H9 (cell line): ENCODE measurements at regions not wholly inside any gene's neighbourhood (a gene's known extent, or its start where the extent isn't known, plus 50 kb on each side); places are given as distances from the start of the nearest gene placed in this dataset.

ENCODE experiments used
- DNase-seq: peaks from one replicate; pipeline ENCODE4 v3.0.0-alpha.2; 2017
- H2AFZ ChIP-seq: one replicate; pipeline ENCODE4 v1.6.1; 2013; ENCODE audit warnings: mild to moderate bottlenecking, low read length, control low read depth, moderate library complexity
- H2AK5ac ChIP-seq: 2 replicates; pipeline ENCODE4 v1.6.1; 2013; ENCODE audit warnings: low read length, control low read depth, mixed read lengths; ENCODE audit not compliant: insufficient read length
- H2BK120ac ChIP-seq: one replicate; pipeline ENCODE4 v1.6.1; 2013; ENCODE audit warnings: low read depth, mild to moderate bottlenecking, low read length, control low read depth, inconsistent platforms; ENCODE audit not compliant: poor library complexity, severe bottlenecking
- H2BK12ac ChIP-seq: 2 replicates; pipeline ENCODE4 v1.6.1; 2013; ENCODE audit warnings: low read length, control low read depth, mixed read lengths, low read depth; ENCODE audit not compliant: insufficient read length
- H2BK15ac ChIP-seq: 2 replicates; pipeline ENCODE4 v1.6.1; 2013; ENCODE audit warnings: low read depth, low read length, control low read depth
- H2BK20ac ChIP-seq: one replicate; pipeline ENCODE4 v1.6.1; 2013; ENCODE audit warnings: low read depth, mild to moderate bottlenecking, low read length, control low read depth, inconsistent platforms; ENCODE audit not compliant: poor library complexity, severe bottlenecking
- H2BK5ac ChIP-seq: 2 replicates; pipeline ENCODE4 v1.6.1; 2013; ENCODE audit warnings: low read length, control low read depth, mixed read lengths; ENCODE audit not compliant: insufficient read length
- H3K14ac ChIP-seq: 2 replicates; pipeline ENCODE4 v1.6.1; 2013; ENCODE audit warnings: low read length, control low read depth; ENCODE audit not compliant: insufficient read depth
- H3K18ac ChIP-seq: 2 replicates; pipeline ENCODE4 v1.6.1; 2013; ENCODE audit warnings: low read depth, mild to moderate bottlenecking, mixed read lengths, low read length, control low read depth; ENCODE audit not compliant: insufficient read length
- H3K23ac ChIP-seq: 2 replicates; pipeline ENCODE4 v1.6.1; 2013; ENCODE audit warnings: low read length, control low read depth, mixed read lengths, low read depth; ENCODE audit not compliant: insufficient read length
- H3K23me2 ChIP-seq: 2 replicates; pipeline ENCODE4 v1.6.1; 2013; ENCODE audit warnings: low read depth, mild to moderate bottlenecking, mixed read lengths, low read length, control low read depth; ENCODE audit not compliant: insufficient read length, poor library complexity, severe bottlenecking
- H3K27ac ChIP-seq: 2 replicates; pipeline ENCODE4 v1.5.1; 2013; ENCODE audit warnings: low read length, control low read depth, mixed read lengths, low read depth; ENCODE audit not compliant: insufficient read length
- H3K27me3 ChIP-seq: 2 replicates; pipeline ENCODE4 v1.6.1; 2013; ENCODE audit warnings: low read length, control low read depth, inconsistent platforms; ENCODE audit not compliant: insufficient read depth
- H3K4ac ChIP-seq: 2 replicates; pipeline ENCODE4 v1.6.1; 2013; ENCODE audit warnings: low read depth, mild to moderate bottlenecking, control low read depth, inconsistent platforms, low read length, moderate library complexity
- H3K4me1 ChIP-seq: 2 replicates; pipeline ENCODE4 v1.6.1; 2013; ENCODE audit warnings: low read length, control low read depth, inconsistent platforms; ENCODE audit not compliant: insufficient read depth
- H3K4me2 ChIP-seq: 2 replicates; pipeline ENCODE4 v1.6.1; 2013; ENCODE audit warnings: low read length, control low read depth, mixed read lengths; ENCODE audit not compliant: insufficient read length, insufficient read depth
- H3K56ac ChIP-seq: 2 replicates; pipeline ENCODE4 v1.6.1; 2013; ENCODE audit warnings: low read depth, mild to moderate bottlenecking, mixed read lengths, low read length, control low read depth; ENCODE audit not compliant: insufficient read length
- H3K79me1 ChIP-seq: 2 replicates; pipeline ENCODE4 v1.6.1; 2013; ENCODE audit warnings: low read depth, mild to moderate bottlenecking, moderate library complexity, low read length, control low read depth, inconsistent platforms; ENCODE audit not compliant: insufficient read depth, poor library complexity, severe bottlenecking
- H3K79me2 ChIP-seq: 2 replicates; pipeline ENCODE4 v1.6.1; 2013; ENCODE audit warnings: low read length, control low read depth, inconsistent platforms; ENCODE audit not compliant: insufficient read depth
- H3K9ac ChIP-seq: 2 replicates; pipeline ENCODE4 v1.6.1; 2013; ENCODE audit warnings: low read length, control low read depth, mixed read lengths; ENCODE audit not compliant: insufficient read length; ENCODE audit errors: extremely low read depth
- H3K9me3 ChIP-seq: one replicate; pipeline ENCODE4 v1.6.1; 2013; ENCODE audit warnings: low read depth, low read length, inconsistent platforms; ENCODE audit not compliant: control insufficient read depth
- H3T11ph ChIP-seq: one replicate; pipeline ENCODE4 v1.6.1; 2013; ENCODE audit warnings: mild to moderate bottlenecking, low read length, control low read depth, inconsistent platforms
- H4K20me1 ChIP-seq: one replicate; pipeline ENCODE4 v1.6.1; 2013; ENCODE audit not compliant: control insufficient read depth, insufficient read length, insufficient read depth
- H4K5ac ChIP-seq: 2 replicates; pipeline ENCODE4 v1.6.1; 2013; ENCODE audit warnings: low read depth, mild to moderate bottlenecking, mixed read lengths, low read length, control low read depth; ENCODE audit not compliant: insufficient read length
- H4K8ac ChIP-seq: replicated peaks from 2 replicates; pipeline ENCODE4 v1.6.1; 2013; ENCODE audit warnings: low read length, control low read depth, mixed read lengths, low read depth; ENCODE audit not compliant: insufficient read length
- H4K91ac ChIP-seq: 2 replicates; pipeline ENCODE4 v1.6.1; 2013; ENCODE audit warnings: low read depth, mild to moderate bottlenecking, moderate library complexity, mixed read lengths, low read length, control low read depth; ENCODE audit not compliant: insufficient read length
- H3K27ac Mint-ChIP-seq, 3 experiments: 2 replicates in 2 of 3; 3 replicates in 1 of 3; pipeline ENCODE4 v1.8.0; 2020 to 2021; ENCODE audit warnings: mixed read lengths in 3 of 3, mild to moderate bottlenecking in 1 of 3, moderate library complexity in 1 of 3
- H3K27me3 Mint-ChIP-seq: 2 replicates; pipeline ENCODE4 v1.8.0; 2021; ENCODE audit warnings: low read depth, mild to moderate bottlenecking, moderate library complexity, mixed read lengths
- H3K36me3 Mint-ChIP-seq, 3 experiments: 2 replicates in 2 of 3; 3 replicates in 1 of 3; pipeline ENCODE4 v1.8.0; 2020 to 2021; ENCODE audit warnings: low read depth in 3 of 3, mixed read lengths in 3 of 3; ENCODE audit not compliant: insufficient read depth in 1 of 3
- H3K4me1 Mint-ChIP-seq, 2 experiments: 2 replicates each; pipeline ENCODE4 v1.8.0; 2020; ENCODE audit warnings: mixed read lengths in 2 of 2
- H3K4me3 Mint-ChIP-seq, 2 experiments: 2 replicates in 1 of 2; 3 replicates in 1 of 2; pipeline ENCODE4 v1.8.0; 2020 to 2021; ENCODE audit warnings: mild to moderate bottlenecking in 2 of 2, mixed read lengths in 2 of 2, moderate library complexity in 1 of 2
- H3K9me3 Mint-ChIP-seq, 2 experiments: 2 replicates in 1 of 2; 3 replicates in 1 of 2; pipeline ENCODE4 v1.8.0; 2020; ENCODE audit warnings: mild to moderate bottlenecking in 2 of 2, mixed read lengths in 2 of 2, moderate library complexity in 1 of 2
- WGBS: extraction: QIAGEN DNeasy Blood & Tissue Kit; methylation state at CpG from one replicate; pipeline ENCODE4 v1.1.7; 2013; ENCODE audit warnings: missing lambda C conversion rate, low lambda C conversion rate, mixed read lengths; ENCODE audit not compliant: insufficient read length; ENCODE audit errors: extremely low coverage; 5-methylcytosine and 5-hydroxymethylcytosine counted together
- TF ChIP-seq, protein P1 (sequence below): fragments of 200-600 bp; sonication (generic); conservative IDR thresholded peaks from 3 replicates; pipeline ENCODE4 v1.8.0; 2021; ENCODE audit warnings: antibody characterized with exemption, mild to moderate bottlenecking

DNA sequence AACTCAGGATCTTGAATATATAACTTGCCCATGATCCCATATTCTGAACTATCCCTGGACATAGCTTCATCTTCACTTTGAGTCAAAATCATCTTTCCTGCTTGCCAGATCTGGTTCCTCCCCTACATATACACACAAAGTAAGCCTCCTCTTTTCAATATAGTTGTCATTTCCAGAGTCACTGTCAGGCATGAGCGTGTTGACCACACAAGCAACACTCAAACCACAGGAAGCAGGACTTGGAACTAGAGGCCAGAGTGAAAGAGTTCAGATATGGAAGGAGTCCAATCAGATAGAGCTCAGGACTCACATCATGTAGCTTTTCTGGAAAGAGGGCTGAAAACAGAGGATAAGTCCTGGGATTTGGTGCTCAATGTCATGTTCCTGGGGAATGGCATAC is 1140.6 kb downstream of the BCL11B start:
- Mint-ChIP-seq H3K27me3 (no peaks in the 10 kb centered on the region; the same call in 1 of the 2 replicates), H3K27ac (no peak overlapping the region), H3K9me3 (no peaks in the 10 kb centered on the region), H3K4me1 (peaks cover 6% of the 10 kb centered on the region in 2 experiments), H3K4me3 (no peak overlapping the region), H3K36me3 (no peaks in the 10 kb centered on the region)
- Histone ChIP-seq H3T11ph (no peak overlapping the region), H3K23me2 (no peaks in the 10 kb centered on the region), H2AK5ac (no peak overlapping the region), H2BK20ac (no peak overlapping the region), H3K4me1 (no peaks in the 10 kb centered on the region), H3K79me2 (no peaks in the 10 kb centered on the region), H3K4ac (no peak overlapping the region), H3K14ac (no peak overlapping the region; the same call in 1 of the 2 replicates), H3K27me3 (no peaks in the 10 kb centered on the region), H3K56ac (no peak overlapping the region), H3K4me2 (no peak overlapping the region), H3K9me3 (no peaks in the 10 kb centered on the region), H3K27ac (no peak overlapping the region), H4K8ac (no peak overlapping the region), H3K9ac (no peak overlapping the region), H3K18ac (no peak overlapping the region), H2AFZ (no peak overlapping the region), H2BK12ac (no peak overlapping the region), H4K91ac (no peak overlapping the region), H2BK120ac (no peak overlapping the region), H3K79me1 (no peaks in the 10 kb centered on the region), H4K5ac (no peak overlapping the region), H2BK5ac (no peak overlapping the region), H3K23ac (no peak overlapping the region), H4K20me1 (no peaks in the 10 kb centered on the region), H2BK15ac (no peak overlapping the region)
- WGBS = no CpG with 5 or more reads among the region's 1 CpG
- no peak for DNase-seq
- TF ChIP-seq, protein P1, sequence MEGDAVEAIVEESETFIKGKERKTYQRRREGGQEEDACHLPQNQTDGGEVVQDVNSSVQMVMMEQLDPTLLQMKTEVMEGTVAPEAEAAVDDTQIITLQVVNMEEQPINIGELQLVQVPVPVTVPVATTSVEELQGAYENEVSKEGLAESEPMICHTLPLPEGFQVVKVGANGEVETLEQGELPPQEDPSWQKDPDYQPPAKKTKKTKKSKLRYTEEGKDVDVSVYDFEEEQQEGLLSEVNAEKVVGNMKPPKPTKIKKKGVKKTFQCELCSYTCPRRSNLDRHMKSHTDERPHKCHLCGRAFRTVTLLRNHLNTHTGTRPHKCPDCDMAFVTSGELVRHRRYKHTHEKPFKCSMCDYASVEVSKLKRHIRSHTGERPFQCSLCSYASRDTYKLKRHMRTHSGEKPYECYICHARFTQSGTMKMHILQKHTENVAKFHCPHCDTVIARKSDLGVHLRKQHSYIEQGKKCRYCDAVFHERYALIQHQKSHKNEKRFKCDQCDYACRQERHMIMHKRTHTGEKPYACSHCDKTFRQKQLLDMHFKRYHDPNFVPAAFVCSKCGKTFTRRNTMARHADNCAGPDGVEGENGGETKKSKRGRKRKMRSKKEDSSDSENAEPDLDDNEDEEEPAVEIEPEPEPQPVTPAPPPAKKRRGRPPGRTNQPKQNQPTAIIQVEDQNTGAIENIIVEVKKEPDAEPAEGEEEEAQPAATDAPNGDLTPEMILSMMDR = no peak
